GM18502 (cell line): ENCODE measurements at regions not wholly inside any gene's neighbourhood (a gene's known extent, or its start where the extent isn't known, plus 50 kb on each side); places are given as distances from the start of the nearest gene placed in this dataset.

Experiments used
- ATAC-seq: cut with Tn5 transposase; IDR thresholded peaks from one replicate; pipeline ENCODE4 v1.9.1; 2021; ENCODE audit warnings: mild to moderate bottlenecking; ENCODE audit not compliant: unreplicated experiment, poor library complexity

DNA sequence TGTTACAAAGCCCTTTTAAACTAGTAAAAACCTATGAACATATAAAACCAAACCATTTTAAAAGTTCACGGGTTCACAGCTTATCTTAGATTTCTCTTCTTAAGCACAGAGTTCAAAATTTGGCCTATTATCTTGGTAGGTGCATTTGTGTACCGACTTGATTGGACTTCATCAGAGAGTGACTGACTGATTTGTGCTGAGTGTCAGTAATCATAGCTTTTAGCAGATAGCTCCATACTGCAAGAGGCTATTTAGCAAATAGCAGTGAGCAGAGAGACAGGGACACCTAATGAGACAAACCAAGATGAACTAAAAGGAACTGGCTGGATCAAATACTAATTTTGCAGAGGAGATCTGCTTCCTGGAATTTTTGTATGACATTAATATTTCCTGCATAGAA, 274.5 kb downstream of the PRR16 start:
- no peak for ATAC-seq

DNA sequence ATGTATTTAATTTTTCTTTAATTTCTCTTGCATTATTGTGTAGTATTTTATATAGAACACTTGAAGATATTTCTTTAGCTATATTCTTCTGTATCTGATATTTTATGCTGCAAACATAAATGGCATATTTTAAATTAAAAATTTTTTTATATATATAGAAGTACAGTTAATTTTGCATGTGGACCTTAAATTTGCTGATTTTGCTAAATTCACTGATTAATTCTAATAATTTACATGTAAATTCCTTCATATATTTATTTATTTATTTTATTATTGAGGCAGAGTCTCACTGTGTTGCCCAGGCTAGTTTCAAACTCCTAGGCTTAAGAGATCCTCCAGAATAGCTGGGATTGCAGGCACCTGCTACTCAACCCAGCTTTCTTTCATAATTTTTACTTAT, 276.9 kb downstream of the PRR16 start:
- no peak for ATAC-seq

DNA sequence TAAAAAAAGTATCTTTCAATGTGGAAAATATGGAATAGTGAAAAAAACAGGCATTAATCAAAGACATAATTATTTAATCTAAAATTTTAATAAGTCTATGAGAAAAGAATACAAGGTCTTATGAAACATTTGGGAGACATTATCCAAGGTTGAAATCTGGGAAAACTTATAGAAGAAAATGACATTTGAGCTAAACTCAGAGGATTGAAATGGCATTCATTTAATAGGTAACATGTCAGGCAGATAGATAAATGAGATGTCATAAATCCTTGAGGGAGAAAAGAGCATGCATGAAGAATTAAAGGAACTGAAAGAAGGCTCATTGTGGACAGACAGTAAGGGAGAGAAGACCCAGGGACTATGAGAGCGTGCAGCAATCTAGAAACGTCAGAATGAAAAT, 284.4 kb downstream of the PRR16 start:
- no peak for ATAC-seq

DNA sequence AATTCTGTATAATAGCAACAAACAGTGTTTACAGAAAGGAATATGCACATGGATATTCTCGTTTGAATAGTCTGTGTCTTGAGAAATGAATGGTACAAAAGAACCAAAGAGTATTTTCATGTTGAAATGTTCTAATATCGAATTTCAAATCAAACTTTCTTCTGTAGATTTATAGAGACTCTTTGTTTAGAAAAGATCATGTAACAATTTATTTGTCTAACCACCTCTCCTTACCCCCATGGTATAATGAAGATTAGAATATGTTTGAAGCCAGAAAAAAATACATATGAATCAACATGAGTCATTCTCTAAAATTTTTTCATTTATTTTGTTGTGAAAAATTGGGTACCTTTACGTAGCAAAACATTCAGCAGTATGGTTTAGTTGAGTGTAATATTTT, 285.6 kb downstream of the PRR16 start:
- no peak for ATAC-seq

DNA sequence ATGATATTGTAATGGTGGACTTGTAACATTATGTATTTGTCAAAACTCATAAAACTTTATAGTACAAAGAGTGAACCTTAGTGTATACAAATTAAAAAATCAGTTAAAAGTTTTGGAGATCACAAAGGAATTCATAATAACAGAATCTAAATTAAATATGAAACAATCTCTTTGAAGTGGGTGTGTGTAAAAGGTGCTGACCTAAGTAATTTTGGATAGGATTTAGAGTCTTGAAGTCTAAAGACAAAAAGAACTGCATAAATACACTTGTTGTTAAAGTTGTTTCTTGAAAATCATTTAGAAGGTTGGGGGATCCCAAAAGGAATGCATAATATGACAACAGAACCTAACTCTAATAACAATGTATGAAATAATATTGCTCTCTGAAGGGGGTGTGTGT, 295.5 kb downstream of the PRR16 start:
- ATAC-seq: no peak

DNA sequence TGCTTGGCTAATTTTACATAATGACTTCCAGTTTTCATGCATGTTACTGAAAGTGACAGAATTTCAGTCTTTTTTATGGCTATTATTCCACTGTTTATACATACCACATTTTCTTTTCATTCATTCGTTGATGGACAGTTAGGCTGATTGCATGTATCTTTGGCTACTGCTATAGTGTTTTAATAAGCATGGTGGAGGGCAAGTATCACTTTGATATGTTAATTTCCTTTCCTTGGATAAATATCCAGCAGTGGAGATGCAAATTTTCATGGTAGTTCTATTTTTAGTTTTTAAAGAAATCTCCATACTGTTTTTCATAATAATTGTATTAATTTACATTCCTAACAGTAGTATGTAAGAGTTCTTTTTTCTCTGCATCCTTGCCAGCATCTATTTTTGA, 297.9 kb downstream of the PRR16 start:
- no peak for ATAC-seq

DNA sequence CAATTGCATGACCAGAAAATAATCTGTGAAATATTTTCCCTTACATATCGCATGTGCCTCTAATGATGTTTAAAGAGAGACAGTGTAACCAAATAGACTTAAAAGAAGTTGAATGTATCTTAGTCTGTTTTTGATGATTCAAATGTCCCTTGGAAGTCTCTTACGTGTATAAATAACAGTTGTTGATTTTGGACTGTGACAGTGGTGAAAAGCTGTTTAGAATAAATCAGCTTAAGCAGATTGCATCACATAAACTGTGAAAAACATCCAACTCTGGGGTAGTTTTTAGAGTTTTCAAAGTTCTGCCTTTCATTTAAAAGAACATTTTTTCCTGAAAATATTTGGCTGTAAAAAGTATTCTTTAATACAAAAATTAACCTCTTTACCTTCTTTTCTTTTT, 301.1 kb downstream of the PRR16 start:
- no peak for ATAC-seq

DNA sequence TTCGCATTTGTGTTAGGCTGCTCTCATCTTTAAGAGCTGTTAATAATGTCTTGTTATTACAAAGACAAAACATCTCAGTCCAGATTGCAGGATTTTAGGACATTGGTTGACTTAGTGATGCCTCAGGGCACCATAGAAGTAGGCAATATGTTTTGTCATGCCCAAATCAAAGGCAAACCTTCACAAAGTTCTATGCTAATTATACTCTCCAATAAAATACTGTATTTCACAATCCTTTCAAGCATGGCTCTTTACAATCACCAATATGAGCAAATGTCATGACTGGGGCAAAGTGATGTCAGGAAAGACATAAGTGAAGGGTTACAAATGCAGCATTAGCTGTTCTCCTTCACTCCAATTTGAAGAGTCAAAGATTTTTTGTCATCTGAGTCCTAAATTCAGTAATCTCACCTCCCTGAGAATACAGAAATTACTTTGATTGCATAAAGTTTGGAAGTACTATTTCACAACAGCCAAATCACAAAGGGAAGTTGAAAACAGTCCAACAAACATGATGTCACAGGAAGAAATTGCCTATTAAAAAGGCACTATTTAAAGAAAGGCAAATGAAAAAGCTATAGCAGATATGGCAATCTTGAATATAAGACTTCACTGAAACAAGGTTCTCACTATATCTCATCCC, 303.2 kb downstream of the PRR16 start:
- ATAC-seq: no peak

DNA sequence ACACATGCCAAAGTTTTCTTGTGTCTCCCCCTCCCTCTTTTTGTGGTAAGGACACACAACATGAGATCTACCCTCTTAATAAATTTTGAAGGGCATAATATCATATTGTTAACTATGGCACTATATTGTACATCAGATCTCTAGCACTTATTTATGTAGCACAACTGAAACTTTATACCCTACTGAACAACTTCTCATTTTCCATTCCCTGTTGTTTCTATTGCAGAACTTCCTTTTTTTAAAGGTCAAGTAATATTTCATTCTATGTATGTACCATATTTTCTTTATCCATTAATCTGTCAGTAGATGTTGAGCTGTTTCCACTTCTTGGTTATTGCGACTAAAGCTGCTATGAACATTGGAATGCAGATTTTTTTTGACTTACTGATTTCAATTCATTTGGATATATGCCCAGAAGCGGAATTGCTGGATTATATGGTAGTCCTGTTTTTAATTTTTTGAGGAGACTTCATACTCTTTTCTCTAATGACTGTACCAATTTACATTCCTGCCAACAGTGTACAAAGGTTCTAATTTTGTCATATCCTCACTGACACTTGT, 305.3 kb downstream of the PRR16 start:
- ATAC-seq: no peak

DNA sequence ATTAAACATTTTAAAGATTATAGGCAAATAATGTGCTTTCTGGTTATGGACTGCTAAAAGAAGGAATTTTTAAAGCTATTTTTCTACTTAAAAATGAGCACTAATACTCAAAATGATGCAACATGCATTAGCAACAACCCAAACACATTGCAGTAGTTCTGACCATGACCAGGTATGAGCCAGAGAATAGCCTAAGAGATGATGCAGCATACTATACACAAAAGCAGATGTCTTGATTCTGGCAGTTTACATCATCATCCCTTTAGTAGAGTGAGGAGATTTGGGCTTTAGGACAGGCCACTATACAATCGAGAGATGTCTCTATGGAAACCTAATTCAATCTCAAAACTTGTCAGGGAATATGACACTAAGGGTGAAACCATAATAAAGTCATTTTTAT, 307.1 kb downstream of the PRR16 start:
- ATAC-seq: no peak

DNA sequence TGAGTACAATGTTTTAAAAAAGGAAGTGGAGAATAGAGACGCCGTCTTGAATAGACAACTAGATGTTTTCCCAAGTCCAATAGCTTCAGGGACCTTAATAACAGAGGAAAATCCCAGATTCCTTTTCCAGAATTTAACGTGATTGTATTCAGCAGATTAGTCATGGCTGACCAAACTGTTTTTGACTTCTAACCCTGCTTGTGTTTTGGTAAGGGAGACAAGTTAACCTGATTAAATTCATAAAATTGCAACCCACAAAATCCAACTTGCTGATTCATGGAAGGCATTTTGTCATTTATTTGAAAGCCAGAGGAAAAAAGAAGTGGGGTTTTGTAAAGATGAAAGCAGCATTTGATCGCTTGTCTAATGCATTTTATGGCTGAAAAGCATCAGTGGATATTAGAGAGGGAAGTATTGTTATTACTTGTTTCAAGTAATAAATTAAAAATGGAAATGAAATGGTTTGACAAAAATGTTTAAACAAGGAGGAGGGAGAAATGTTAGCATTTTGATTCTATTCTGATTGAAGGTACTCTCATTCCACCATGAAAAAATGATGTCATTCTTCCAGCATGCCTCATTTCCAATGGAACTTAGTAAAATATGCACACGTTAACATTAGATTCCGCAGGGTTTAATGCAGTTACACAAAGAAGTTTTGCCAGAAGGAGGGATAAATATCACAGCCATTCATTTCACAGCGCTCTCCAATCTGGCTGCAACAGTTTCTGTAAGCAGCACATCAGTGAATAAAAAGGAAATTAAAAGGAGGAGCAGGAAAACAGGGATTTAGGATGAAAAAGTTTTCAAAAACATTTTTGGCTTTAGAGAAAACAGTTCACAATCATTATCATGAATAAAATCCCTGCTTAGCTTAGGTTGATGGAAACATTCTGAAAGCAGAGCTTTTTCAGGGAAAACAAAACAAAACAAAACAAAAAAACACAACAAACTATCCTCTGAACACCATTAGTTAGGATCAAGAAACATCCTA, 314.7 kb downstream of the PRR16 start:
- ATAC-seq: no peak

DNA sequence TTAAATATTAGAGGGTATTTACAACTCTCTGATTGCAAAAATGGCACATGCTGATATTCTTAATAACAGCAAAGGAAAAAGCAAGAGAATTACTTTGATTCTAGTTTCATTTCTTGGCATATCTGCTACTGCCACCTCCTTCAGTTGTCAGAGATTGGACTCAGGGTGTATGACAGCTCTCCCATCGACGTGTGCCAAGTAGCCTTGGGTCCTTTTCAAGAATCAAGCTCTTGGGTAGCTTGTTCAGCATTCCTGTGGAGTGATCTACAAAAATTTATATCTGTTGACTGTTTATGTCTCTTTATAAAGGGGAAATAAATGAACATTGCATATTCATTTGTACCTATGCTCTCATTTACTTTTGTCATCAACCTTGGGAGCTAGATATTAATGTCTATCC, 315.6 kb downstream of the PRR16 start:
- ATAC-seq: no peak

DNA sequence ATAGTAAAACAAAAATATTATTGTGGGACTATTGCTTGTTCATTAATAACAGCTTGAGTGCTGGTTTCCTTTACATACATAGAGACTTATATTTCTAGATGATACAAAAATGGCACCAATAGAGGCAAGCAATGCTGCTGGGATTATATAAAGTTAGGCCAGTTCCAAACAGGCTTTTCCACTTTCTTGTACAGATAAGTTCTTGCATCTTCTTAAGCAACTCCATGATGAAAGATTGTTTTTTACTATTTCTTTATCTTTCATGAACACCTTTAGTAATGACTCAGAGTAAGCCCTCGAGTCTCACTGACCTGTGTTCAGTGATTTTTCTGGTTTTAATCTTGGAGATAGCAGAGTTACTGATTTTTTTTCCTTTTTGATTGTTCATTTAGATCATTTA, 324.4 kb downstream of the PRR16 start:
- ATAC-seq: no peak

DNA sequence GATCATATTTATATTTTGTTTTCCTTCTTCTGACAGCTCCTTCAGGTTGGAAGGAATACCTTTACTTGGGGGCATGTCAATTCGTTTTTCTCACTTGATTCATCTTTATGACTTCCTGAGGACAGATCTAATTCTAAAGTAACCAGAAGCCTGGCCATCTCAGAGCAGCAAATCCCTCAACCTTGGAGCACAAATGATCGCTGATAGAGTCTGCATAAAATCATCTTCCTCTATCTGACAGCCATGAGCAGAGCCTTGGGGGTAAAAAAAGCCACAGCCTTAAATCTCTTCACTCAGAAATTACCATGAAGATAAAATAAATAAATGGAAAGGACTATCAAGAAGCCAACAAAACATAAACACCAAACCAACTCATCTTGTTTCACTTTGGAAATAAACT, 325.8 kb downstream of the PRR16 start:
- no peak for ATAC-seq

DNA sequence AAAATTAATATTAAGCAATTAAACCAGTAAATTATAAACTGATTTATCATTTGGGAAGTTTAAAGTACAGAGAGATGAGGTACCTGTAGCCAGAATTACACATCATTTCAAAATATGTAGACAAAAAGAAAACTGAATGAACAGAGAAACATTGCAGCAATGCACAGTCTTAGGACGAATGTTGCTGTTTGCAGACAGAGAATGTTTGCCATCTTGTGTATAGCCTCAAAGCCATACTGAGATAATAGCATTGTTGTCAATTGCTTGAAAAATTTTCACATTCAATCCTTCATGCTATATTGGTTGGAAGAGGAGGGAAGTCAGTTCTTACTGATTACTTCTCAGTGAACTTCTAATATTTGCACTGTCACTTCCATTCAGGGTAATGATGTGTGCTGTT, 326.2 kb downstream of the PRR16 start:
- no peak for ATAC-seq

DNA sequence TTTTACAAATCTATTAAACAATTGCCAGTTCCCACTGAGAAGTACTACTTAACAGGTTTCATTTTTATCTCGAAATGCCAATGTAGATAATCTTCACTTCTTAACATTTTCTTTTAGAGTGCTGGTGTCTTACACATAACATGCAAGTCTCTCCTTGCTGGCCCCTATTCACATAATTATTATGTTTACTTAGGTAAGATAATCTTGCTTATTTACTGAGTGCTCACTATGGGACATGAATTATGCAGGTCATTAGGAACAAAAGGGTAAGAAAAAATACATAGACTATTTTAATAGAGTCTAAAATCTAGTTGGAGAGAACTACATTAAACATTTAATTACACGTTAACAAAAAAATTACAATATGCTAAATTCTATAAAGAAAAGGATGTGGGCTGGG, 328.4 kb downstream of the PRR16 start:
- ATAC-seq: no peak

DNA sequence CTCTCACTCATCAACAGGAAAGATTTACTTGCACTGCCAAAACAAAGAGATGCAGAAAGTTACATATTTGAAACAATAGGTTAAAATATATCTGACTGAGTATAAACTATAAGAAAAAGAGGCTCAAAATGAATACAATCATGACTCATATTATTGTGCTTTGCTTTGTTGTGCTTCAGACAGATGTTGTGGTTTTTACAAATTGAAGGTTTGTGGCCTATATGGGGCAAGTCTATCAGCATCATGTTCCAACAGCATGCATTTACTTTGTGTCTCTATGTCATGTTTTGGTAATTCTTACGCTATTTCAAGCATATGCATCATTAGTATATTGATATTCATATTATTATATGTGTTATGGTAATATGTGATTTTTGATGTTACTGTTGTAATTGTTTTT, 330.0 kb downstream of the PRR16 start:
- no peak for ATAC-seq

DNA sequence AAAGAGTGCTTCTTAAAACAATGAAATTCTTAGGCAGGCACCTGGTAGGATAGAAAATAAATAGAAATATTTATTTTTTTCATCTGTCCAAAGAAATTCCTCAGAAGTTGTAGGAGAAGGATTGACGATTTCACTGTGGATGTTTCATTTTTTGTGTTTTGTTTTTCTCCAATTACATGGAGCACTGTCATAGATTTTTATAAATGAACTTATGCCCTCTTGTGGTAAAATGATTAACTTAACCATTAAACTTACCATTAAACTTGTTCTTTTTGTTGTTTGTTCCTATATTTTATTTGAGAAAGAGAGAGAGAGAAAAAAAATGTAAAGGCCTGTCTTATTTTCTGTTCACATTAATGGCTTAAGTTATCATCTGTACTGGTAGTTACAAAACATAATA, 339.2 kb downstream of the PRR16 start:
- no peak for ATAC-seq

DNA sequence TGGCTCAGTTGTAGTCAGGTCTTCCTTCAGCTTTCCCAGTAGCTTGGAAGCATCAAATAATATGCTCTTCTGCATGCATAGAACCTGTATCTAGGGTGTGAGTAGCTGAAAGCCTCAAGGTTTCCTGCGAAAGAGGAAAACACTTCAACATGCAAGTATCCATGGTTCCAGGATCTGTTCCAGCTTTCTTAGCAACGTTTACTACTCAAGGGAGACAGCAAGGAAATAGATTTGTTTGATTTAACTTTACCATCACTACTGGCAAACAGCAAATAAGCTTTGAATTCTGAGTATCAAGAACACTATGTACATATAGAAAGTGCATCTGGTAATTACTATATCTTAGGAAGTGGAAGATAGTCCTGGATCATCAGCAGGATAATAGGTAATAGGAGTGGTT, 341.0 kb downstream of the PRR16 start:
- ATAC-seq: no peak

DNA sequence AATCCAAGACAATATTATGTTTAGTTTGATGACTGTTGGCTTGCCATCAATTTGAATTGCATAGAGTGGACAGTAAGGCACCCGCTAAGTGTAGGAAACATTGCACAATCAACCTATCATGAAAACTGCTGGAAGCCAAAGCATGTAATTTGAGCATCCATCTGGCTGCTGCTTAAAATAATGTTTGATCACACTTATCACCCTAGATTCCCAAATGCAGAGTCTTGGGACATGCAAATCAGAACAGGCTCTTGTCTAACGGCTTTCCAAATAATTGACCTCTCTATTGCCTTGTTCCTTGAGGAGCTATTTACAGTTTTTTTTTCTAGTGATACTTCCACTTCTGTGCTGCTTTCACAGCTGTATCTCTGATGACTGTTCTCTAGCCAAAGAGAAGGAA, 342.1 kb downstream of the PRR16 start:
- no peak for ATAC-seq

DNA sequence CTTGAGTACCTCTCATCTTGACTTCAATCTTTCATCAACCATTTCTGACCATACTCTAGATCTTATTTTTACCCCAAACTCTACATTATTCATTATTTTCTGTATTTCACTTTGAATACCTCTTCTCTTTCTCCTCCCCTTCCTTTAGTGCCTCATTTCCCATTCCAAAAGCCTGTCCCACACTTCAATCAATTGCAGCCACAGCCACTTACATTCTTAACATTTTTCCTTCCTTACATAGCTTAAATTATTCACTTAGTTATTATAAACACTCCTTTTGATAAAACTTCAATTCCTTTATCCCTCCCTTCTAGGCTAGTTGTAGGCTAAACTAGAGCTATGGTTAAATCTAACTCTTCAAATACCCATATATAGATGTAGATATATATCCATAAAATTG, 344.0 kb downstream of the PRR16 start:
- ATAC-seq: no peak

DNA sequence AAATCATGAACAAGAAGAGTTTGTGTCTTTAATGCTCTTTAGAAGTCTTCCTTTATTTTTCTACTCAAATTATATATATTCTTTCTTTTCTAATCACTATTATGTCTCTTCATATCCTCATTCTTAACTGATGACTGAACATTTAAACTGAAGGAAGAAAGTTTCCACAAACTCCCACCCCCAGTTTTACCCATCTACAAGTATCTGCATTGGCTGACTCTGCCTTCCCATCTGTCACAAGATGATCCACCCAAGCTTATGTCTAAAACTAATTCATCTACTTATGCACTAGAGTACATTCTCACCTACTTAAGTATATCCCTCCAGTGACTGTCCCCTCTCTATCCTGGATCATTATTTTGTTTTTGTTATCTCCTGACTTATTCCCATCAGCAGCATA, 344.5 kb downstream of the PRR16 start:
- no peak for ATAC-seq
